HG03064 (cell line): ENCODE measurements at regions not wholly inside any gene's neighbourhood (a gene's known extent, or its start where the extent isn't known, plus 50 kb on each side); places are given as distances from the start of the nearest gene placed in this dataset.

Source experiments
- ATAC-seq: cut with Tn5 transposase; IDR thresholded peaks from one replicate; pipeline ENCODE4 v1.9.1; 2021; ENCODE audit warnings: low read depth; ENCODE audit not compliant: unreplicated experiment

DNA sequence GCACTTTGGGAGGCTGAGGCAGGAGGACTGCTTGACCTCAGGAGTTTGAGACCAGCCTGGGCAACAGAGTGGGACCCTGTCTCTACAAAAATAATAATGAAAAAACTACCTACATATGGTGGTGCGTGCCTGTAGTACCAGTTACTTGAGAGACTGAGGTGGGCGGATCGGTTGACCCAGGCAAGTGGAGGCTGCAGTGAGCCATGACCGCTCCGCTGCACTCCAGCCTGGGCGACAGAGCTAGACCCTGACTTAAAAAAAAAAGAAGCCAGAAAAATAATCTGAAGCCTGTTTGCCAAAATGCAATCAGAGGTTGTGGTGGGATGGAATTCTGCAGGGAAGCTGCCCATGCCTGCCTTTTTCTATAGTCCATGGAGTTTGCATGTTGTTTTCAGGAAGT, 50.4 kb upstream of the GGTA1 start:
- ATAC-seq, result no peak

DNA sequence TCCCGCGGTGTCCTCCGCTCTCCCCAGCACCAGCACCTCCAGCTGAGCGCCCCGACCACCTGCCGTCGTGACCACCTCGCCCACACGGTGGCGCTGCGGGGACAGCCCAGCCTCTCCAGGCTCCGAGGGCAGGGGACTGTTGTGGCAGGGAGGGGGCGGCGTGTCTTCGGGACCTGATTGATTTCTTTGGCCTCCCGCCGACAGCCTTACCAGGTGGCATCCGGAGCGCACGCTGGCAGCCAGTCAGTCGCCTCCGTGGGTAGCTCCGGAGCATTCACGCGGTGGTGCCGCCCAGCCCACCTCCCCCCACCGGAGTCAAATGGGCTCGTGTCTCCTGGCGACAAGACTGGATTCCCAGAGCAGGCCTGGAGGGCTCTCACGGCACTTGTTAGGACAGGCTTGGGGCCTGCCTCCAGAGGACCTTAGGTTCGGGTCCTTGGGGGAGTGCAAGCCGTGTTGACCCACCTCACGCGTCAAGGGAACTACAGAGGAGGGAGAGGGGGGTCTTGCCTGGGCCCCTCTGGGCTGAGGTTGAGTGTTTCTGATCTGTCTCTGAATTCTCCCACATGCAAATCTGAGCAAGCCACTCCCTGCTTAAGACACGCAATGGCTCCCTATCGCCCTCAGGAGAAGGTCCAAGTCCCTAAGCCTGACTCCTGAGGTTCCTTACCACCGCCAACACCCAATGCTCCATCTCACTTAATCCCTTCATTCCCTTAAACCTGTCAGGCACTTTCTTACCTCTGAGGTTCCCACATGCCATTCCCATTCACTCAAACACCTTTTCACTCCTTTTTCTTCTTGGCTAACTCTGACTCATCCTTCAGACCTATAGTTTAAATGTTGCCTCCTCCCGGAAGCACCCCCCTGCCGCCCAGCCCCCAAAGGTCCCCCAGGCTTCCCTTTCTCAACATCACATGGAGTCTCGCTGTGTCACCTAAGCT, 51.2 kb upstream of the GGTA1 start:
- peak; percentile 71 for ATAC-seq

DNA sequence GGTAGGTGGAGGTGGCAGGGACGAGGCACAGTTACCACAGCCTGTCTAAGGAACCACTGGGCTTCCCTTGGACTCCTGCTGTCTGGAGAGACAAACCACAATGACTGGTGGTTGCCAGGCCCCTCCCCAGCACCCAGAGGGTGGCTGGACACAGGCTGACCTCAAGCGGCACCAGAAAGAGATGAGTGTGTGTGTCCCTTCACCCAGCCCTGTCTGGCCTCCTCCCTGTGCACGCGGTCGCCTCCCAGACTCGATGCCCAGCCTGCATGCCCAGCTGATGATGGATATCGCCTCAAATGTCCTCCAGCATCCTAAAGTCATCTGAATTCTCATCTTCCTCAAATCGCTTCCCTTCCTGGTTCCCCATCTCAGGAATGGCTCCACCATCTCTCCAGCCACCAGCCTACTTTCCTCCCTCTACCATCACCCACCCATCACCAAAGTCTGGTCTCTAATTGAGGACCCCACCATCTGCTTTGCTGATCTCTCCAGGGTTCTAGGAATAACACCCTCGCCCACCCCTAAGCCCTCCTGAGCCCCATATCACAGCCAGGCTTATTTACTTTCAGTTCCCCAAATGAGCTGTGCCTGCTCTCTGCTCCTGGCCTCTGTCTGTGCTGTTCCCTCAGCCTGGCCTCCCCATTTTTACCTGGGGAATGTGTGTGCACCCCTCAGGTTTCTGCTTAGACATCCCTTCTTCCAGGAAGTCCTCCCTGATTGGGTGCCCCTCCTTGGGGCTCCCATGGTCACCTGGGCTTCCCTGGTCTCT, 52.5 kb upstream of the GGTA1 start:
- no peak for ATAC-seq

DNA sequence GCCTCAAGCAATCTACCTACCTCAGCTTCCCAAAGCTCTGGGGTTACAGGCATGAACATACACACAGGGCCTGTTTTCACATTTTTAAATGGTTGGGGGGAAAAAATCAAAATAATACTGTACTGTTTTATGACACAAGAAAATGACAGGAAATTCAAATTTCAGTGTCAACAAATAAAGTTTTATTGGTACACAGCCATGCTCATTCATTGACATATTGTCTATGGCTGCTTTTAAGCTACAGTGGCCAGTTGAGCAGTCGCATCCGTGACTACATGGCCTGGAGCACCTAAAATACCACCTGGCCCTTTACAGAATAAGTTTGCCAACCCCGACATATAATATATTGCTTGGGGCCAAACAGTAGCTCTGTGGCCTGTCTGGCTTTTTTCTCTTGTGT, 56.4 kb upstream of the GGTA1 start:
- ATAC-seq, result no peak

DNA sequence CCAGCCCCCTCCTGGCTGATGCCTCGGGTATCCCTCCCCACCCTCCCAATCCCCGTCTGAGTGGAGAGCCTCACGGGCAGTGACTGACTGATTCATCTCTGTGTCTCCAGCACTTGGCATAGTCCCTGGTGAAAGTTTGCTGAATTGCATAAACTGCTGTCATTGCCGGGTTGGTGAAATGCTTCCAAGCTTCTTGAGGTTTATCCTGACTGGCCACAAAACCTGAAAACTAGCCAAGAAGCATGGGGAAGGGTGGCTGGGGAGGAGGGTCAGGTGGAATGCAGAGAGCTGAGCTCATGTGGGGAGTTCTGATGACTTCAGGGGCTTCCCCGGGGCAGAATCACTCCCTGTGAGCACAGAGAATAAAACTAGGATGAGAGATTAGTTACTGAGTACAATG, 56.9 kb upstream of the GGTA1 start:
- no peak for ATAC-seq

DNA sequence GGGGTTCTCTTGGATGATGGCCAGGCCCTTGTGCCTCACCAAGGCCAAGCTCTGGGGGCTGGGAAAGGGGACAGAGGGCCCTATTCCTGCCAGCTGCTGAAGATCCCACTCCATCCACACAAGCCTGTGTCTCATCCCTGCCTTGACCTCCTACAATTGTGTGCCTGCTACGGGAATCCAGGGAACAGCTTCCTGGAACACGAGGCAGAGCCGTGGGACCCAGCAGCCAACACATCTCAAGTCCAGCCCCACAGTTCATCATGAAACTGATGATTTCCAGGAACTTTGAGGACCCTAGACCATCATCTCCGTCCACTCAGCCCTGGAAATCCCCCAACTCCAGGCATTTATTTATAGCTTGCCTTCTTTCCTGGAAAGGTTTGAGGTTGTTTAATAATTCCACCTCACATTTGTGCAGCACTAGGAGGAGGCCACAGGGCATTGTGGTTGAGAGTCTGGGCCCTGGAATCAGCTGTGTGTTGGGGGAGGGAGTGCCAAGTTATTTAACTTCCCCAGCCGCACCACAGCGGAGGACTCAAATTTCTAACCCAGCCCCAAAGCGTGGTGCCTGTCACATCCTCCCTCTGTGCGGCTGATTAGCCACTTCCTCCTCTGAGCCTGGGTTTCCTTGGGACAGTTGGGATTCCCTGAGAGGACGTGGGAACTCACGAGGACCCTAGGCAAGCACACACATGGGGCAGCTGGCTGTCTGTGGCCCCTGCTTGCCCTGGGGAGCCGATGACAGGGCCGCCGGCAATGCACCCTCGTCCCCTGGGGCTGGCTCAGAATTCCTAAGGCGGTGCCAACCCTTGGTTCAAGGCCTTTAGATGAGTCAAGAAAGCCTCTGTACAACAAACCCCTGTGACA, 58.2 kb upstream of the GGTA1 start:
- ATAC-seq, result no peak

DNA sequence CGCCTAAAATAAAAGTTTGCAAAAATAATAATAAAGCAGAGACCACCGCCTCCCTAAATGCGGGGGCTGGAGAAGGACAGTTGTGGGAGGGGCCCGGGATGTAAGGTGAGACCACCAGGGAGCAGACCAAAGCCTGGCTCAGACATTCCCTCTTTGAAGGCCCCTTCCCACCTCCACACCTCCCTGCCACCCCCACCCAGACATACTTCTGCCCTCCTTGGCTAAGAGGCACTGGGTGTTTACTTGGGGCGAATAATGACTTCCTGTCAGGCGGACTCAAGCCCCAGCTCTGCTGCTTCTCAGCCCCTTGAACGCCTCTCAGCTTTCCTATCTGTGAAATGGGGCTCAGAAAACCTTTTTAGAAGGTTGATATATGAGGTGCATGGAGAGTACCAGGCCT, 58.8 kb upstream of the GGTA1 start:
- no peak for ATAC-seq

DNA sequence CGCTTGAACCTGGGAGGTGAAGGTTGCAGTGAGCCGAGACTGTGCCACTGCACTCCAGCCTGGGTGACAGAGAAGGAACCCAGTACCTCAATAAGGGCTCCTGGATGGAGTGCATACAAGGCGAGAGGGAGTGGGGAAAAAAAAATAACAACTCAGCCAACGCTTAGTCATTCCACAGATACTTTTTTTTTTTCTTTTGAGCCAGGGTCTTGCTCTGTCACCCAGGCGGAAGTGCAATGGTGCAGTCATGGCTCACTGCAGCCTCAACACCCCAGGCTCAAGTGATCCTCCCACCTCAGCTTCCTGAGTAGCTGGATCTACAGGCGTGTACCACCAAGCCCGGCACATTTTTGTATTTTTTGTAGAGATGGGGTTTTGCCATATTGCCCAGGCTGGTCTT, 59.5 kb upstream of the GGTA1 start:
- no peak for ATAC-seq

DNA sequence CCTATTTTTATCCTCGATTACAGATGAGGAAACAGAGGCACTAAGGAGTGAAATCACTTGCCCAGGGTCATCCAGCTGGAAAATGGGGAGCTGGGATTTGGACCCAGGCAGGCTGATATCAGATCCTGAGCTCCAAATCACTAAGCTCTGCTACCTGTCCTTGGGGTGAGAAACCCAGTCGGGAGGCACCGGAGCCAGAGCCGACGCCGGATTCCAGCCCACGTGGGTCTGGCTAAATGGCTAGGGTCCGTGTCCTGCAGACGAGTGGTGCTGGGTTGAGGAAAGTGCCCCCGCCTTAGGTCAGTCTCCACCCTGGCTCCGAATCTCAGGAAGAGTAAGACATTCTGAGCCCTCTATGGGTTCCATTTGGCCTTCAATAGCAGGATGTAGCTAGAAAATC, 61.3 kb upstream of the GGTA1 start:
- ATAC-seq, result no peak

DNA sequence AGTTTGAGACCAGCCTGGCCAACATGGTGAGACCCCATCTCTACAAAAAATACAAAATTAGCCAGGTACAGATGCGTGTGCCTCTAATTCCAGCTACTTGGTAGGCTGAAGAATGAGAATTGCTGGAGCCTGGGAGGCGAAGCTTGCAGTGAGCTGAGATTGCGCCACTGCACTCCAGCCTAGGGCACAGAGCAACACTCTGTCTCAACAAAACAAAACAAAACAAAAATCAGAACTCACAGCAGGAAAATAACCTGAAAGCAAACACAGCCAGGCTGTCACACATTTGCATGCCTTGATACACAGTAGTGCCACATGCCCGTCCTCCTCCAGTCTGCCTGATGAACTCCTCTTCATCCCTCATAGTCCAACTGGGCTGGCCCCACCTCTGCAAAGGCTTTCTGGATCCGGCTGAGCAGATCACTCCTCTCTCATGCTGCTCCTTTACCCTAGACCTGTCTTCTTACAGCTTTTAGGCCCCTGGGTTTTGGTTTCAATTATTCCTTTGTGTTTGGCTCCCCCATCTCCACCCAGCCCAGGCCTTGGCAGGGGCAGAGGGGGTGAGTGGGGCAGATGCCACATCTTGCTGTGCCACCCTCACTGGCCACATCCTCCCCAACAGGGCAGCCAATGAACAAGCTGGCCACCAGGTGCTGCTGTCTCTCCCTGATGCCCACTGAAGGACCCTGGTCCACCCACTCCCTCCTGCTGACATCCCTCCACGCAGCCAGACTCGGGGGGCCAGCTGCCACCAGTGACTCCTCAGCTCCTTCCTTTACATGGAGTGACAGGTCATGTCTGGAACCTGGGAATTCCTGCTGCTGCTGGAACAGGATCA, 62.0 kb upstream of the GGTA1 start:
- ATAC-seq, result no peak

DNA sequence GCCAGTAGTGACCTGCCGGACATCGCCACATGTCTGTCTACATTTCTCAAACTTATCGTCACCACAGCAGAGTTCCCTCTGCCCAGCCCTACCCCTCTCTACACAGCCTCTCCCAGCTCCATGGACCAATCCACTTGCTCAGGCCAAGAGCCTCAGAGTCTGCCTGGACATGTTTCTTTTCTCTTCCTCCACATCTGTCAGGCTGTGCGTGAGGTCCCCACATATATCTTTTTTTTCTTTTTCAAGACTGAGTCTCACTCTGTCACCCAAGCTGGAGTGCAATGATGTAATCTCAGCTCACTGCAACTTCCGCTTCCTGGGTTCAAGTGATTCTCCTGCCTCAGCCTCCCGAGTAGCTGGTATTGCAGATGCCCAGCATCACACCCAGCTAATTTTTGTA, 62.7 kb upstream of the GGTA1 start:
- no peak for ATAC-seq

DNA sequence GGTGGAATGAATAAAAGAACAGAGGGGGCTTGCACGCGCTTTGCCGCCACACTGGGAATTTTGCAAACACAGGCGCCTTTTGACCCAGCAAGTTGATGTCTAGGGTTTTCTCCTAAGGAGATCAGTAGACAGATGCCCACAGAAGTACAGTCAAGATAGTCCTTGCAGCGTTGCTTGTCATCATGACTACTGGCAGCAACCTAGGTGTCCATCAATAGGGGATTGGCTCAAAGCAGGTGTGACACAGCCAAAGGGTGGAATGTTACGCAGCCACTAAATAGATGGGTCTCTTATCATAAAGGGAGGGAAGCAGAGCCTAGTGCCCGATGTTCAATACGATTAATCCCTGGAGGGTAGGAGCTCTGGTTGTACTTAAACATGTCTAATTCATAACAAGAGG, 63.8 kb upstream of the GGTA1 start:
- no peak for ATAC-seq

DNA sequence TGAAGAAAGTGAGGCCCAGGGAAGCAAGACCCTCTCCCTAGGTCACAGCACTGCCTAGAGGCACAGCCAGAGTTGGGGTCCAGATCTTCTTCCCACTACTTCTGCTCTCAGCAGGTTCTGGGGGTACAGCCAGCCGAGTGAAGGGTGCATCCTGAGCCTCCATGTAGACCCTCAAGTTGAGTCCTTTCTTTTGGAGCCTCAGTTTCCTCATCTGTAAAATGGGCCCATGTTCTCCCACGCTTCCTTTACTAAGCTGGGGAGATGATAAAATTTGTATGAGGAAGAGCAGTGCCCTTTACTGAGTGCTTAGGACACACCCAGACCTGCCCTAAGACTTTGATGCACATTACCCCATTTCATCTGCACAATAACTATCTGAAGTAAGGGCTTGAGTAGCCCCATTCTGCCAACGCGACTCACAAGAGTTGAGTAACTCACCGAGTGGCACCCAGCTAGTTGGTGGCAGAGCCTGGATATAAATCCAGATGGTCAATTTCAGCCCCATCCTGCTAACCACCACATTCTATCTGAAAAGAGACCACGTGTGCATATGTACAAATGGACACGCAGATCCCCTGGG, 64.3 kb upstream of the GGTA1 start:
- ATAC-seq, result no peak

DNA sequence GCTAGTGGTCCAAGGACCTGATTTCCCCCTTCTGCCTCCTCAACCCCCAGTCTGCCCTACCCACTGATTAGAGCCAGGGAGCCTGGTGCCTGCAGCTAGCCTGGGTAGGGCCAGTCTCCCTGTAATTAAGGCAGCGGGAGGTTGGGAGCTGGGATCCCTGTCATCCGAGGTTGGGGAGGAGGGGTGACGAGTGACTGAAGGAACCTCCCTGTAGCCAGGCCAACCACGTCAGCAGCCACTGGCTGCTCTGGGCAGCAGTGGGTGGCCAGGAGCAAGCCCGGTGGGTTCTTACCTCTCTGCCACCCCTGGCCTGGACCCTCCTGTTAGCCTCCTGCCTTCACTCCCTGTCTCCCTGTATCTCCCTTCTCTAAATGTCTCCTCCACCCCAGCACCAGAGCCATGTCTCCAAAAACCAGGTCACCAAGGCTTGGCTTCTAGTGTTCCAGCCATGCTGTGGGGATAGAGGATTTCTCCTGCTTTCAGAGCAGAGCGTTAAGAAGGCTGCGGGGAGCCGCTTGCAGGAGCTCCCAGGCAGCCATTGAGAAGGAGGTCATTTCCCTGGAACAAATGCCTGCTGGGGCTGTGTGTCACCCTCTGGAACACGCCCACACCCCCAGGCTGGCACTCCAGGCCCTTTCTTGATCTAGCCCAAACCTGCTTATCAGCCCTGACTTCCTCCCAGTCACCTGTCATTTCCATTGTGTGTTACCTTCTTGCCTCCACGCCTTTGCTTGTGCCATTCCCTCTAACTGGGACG, 65.0 kb upstream of the GGTA1 start:
- no peak for ATAC-seq

DNA sequence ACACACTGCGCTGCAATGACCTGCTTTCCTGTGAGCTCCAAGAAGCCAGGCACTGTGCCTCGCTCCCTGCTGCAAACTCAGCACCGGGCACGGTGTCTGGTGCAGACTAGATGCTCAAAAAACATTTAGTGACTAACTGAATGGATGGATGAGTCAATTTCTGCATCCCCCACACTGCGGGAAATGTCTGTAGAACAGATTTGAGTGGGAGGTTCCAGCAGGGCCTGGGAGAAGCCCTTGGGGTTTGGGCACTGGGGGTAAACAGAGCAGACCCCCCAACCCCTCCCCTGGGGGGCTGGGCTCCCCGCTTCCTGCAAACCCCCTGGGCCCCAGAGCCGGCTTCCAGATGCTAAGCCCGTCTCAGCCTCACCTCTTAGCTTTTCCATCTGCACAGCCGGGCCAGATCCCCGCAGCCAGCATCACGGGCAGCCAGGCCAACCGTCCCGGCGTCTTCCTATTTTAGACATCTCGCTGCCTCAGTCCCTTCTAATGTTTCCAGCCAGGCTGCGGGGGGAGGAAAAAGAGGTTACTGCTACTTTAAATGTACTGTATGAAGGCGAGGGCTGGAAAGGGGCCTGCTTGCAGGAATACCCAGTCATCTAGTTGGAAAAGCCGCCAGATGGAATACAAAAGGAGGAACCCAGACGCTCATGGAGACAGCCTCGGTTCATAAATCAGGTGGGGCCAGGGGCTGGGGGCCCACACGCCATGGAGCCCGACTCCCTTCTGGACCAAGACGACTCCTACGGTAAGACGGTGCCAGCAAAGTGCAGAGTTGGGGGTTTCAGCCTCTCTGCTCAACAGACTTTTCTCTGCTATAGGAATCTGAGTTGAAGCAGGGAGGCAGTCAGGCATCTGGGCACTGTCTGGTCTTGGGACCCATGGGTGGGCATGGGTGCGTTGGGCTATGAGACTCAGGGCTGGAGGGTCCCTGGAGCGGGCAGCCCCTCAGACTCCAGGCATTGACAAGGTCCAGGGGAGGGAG, 67.1 kb upstream of the GGTA1 start:
- ATAC-seq, result no peak

DNA sequence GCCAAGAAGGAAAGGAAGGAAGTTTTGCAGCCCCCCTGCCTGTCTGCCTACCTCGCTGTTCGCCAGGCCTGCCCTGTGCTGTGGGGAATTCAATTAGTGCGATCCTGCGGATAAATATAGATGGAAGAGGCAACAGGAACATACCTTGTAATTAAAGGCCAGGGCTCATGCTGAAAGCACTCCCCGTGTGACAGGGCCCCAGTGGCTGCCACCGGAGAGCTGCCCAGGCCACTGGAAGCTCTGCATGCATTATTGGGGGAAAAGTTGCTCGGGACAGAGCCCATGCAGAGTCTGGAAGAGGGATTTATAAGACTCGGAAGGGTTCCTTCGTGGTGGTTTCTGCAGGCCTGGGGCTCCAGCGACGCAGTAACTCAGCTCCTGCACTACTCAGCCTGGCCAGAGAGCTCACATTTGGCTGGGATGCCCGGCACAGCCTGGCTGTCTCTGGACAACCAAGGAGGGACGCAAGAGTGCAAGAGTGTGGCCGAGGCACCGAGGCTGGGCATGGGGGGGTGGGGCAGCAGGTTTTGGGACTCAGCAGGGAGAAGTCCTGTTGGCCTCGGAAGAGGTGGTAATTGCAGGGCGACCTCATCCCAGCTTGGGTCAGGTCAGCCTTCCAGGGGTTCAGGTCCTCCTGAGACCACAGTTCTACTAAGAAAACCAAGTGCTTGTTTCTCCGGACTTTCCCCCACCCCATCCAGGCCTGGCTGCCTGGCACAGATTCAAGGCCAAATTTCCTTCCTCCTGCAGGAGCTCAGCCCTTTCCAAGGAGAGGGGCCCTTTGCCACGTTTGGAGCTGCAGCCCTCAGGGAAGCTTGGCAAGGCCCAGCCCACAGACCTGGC, 68.1 kb upstream of the GGTA1 start:
- ATAC-seq, result no peak
